Liver (tissue), 8 donors: ENCODE measurements at regions not wholly inside any gene's neighbourhood (a gene's known extent, or its start where the extent isn't known, plus 50 kb on each side); places are given as distances from the start of the nearest gene placed in this dataset.
A peak's percentile ranks its signal among the peaks of the same experiment; 100 is the strongest.

Experiments
- DNase-seq: peaks from one replicate; pipeline ENCODE4 v3.0.0-alpha.2; 2017; ENCODE audit warnings: low spot score
- H3K27ac ChIP-seq, 2 donors: one replicate each; pipeline ENCODE4 v1.7.0; 2013; ENCODE audit warnings: inconsistent platforms in 2 of 2, low read length in 2 of 2, control low read depth in 1 of 2, low read depth in 1 of 2, mild to moderate bottlenecking in 1 of 2
- H3K27me3 ChIP-seq, 4 donors: one replicate each; pipeline versions ENCODE4 v1.6.1 to v1.7.0; 2013; ENCODE audit warnings: low read length in 3 of 4, inconsistent platforms in 1 of 4, mild to moderate bottlenecking in 1 of 4, moderate library complexity in 1 of 4; ENCODE audit not compliant: control insufficient read depth in 4 of 4, insufficient read depth in 4 of 4
- H3K36me3 ChIP-seq, 4 donors: one replicate each; pipeline versions ENCODE4 v1.6.1 to v1.7.0; 2013; ENCODE audit warnings: low read length in 3 of 4, mild to moderate bottlenecking in 3 of 4, low read depth in 1 of 4, moderate library complexity in 1 of 4; ENCODE audit not compliant: control insufficient read depth in 4 of 4, insufficient read depth in 3 of 4
- H3K4me1 ChIP-seq, 4 donors: one replicate each; pipeline versions ENCODE4 v1.6.1 to v1.7.0; 2013; ENCODE audit warnings: low read length in 3 of 4, mild to moderate bottlenecking in 3 of 4, moderate library complexity in 1 of 4; ENCODE audit not compliant: control insufficient read depth in 4 of 4, insufficient read depth in 4 of 4
- H3K4me3 ChIP-seq, 3 donors: one replicate each; pipeline versions ENCODE4 v1.6.1 to v1.7.0; 2013; ENCODE audit warnings: low read length in 3 of 3, control low read depth in 1 of 3, low read depth in 1 of 3, mild to moderate bottlenecking in 1 of 3
- H3K9ac ChIP-seq, 2 donors: one replicate each; pipeline ENCODE4 v1.7.0; 2013; ENCODE audit warnings: low read length in 2 of 2, mild to moderate bottlenecking in 2 of 2, moderate library complexity in 2 of 2, control low read depth in 1 of 2, low read depth in 1 of 2
- H3K9me3 ChIP-seq, 4 donors: one replicate each; pipeline versions ENCODE4 v1.6.1 to v1.7.0; 2013; ENCODE audit warnings: low read length in 3 of 4; ENCODE audit not compliant: control insufficient read depth in 4 of 4
- EGR1 ChIP-seq, 2 donors: IDR thresholded peaks; 2 replicates each; pipeline ENCODE4 v1.6.1; 2016 to 2018; ENCODE audit warnings: antibody characterized with exemption in 2 of 2, low read depth in 2 of 2
- FOXA1 ChIP-seq: IDR thresholded peaks from 2 replicates; pipeline ENCODE4 v1.6.1; 2016; ENCODE audit warnings: antibody characterized with exemption
- FOXA2 ChIP-seq: IDR thresholded peaks from 2 replicates; pipeline ENCODE4 v1.6.1; 2016; ENCODE audit warnings: antibody characterized with exemption
- GABPA ChIP-seq, 2 donors: IDR thresholded peaks in 1 of 2; conservative IDR thresholded peaks in 1 of 2; 2 replicates each; pipeline ENCODE4 v1.6.1; 2016; ENCODE audit warnings: antibody characterized with exemption in 2 of 2, mild to moderate bottlenecking in 1 of 2, moderate library complexity in 1 of 2
- HNF4A ChIP-seq, 2 donors: conservative IDR thresholded peaks; 2 replicates each; pipeline ENCODE4 v1.6.1; 2016; ENCODE audit warnings: antibody characterized with exemption in 2 of 2, mild to moderate bottlenecking in 2 of 2
- HNF4G ChIP-seq: IDR thresholded peaks from 2 replicates; pipeline ENCODE4 v1.6.1; 2016; ENCODE audit warnings: antibody characterized with exemption
- JUND ChIP-seq, 2 donors: IDR thresholded peaks; 2 replicates each; pipeline ENCODE4 v1.6.1; 2016; ENCODE audit warnings: antibody characterized with exemption in 2 of 2
- MAX ChIP-seq: IDR thresholded peaks from 2 replicates; pipeline ENCODE4 v1.6.1; 2016; ENCODE audit warnings: antibody characterized with exemption
- NR2F2 ChIP-seq: IDR thresholded peaks from 2 replicates; pipeline ENCODE4 v1.6.1; 2016; ENCODE audit warnings: antibody characterized with exemption
- RAD21 ChIP-seq, 2 donors: IDR thresholded peaks; 2 replicates each; pipeline ENCODE4 v1.6.1; 2016; ENCODE audit warnings: antibody characterized with exemption in 2 of 2, mild to moderate bottlenecking in 2 of 2
- REST ChIP-seq: IDR thresholded peaks from 2 replicates; pipeline ENCODE4 v1.6.1; 2016; ENCODE audit warnings: antibody characterized with exemption, mild to moderate bottlenecking
- RXRA ChIP-seq, 2 donors: IDR thresholded peaks; 2 replicates each; pipeline ENCODE4 v1.6.1; 2017 to 2018; ENCODE audit warnings: antibody characterized with exemption in 2 of 2, mild to moderate bottlenecking in 1 of 2
- SP1 ChIP-seq: IDR thresholded peaks from 2 replicates; pipeline ENCODE4 v1.6.1; 2018; ENCODE audit warnings: antibody characterized with exemption, mild to moderate bottlenecking
- TAF1 ChIP-seq: conservative IDR thresholded peaks from 2 replicates; pipeline ENCODE4 v1.6.1; 2016; ENCODE audit warnings: antibody characterized with exemption, mild to moderate bottlenecking
- YY1 ChIP-seq: IDR thresholded peaks from 2 replicates; pipeline ENCODE4 v1.6.1; 2016; ENCODE audit warnings: antibody characterized with exemption, mild to moderate bottlenecking
- WGBS: extraction: QIAGEN DNeasy Blood & Tissue Kit; methylation state at CpG from one replicate; pipeline ENCODE4 v1.1.7; 2013; 5-methylcytosine and 5-hydroxymethylcytosine counted together
- TF ChIP-seq, protein P1 (sequence below): IDR thresholded peaks from 2 replicates; pipeline ENCODE4 v1.6.1; 2016; ENCODE audit warnings: antibody characterized with exemption
- TF ChIP-seq, protein P2 (sequence below): fragments of 150-350 bp; IDR thresholded peaks from 2 replicates; pipeline ENCODE4 v1.5.1; 2017; ENCODE audit warnings: improper control_type of control experiment, low read depth, low read length; ENCODE audit not compliant: missing input control
- donor health status: healthy.
- donor health status: healthy.
- donor health status: healthy.
- donor health status: healthy.
- donor health status: healthy.

- 31% methylated on average over 3 of the region's 3 CpGs for WGBS
- Histone ChIP-seq H3K9ac (no peak overlapping the region), H3K4me1 (peaks cover 4 to 19% (median 10%) of the 10 kb centered on the region in 4 donors), H3K4me3 (no peak overlapping the region), H3K27me3 (no peaks in the 10 kb centered on the region), H3K36me3 (no peaks in the 10 kb centered on the region), H3K9me3 (no peaks in the 10 kb centered on the region), H3K27ac (peak overlapping the region; percentile 39 to 62)
- TF ChIP-seq EGR1 (IDR thresholded peaks at IDR 0.05; ENCODE audit: low read depth in 2 of 2) (no peak), RXRA (IDR thresholded peaks at IDR 0.05) (peak in 1 of 2 donors; percentile 25), HNF4A (conservative IDR thresholded peaks at IDR 0.05) (peak in 1 of 2 donors; percentile 44)
- DNase-seq = no peak
These were observed 296.3 kb upstream of the PRKD1 start for GRCh38 chr14:30223966-30224365.

GRCh38 chr14:30225176-30225575, 297.5 kb upstream of the PRKD1 start:
- no peak for DNase-seq
- H3K4me1 ChIP-seq = peaks cover 4 to 19% (median 10%) of the 10 kb centered on the region in 4 donors
- H3K27me3 ChIP-seq = no peaks in the 10 kb centered on the region
- H3K9ac ChIP-seq = no peak overlapping the region
- H3K9me3 ChIP-seq = no peaks in the 10 kb centered on the region
- H3K27ac ChIP-seq = no peak overlapping the region
- no peaks in the 10 kb centered on the region for H3K36me3 ChIP-seq
- TF ChIP-seq JUND (IDR thresholded peaks at IDR 0.05) (no peak), GABPA (IDR thresholded peaks at IDR 0.05 in 1 of 2, conservative IDR thresholded peaks at IDR 0.05 in 1 of 2) (no peak), FOXA1 (no peak), SP1 (no peak), EGR1 (IDR thresholded peaks at IDR 0.05; ENCODE audit: low read depth in 2 of 2) (no peak), RAD21 (IDR thresholded peaks at IDR 0.05) (no peak), YY1 (no peak), FOXA2 (no peak), RXRA (IDR thresholded peaks at IDR 0.05) (no peak), NR2F2 (no peak)
- TF ChIP-seq, protein P1, sequence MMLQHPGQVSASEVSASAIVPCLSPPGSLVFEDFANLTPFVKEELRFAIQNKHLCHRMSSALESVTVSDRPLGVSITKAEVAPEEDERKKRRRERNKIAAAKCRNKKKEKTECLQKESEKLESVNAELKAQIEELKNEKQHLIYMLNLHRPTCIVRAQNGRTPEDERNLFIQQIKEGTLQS = no peak
- no peak overlapping the region for H3K4me3 ChIP-seq
- WGBS = 73% methylated on average over 1 of the region's 1 CpG

- 69% methylated on average over 3 of the region's 3 CpGs for WGBS
- TF ChIP-seq TAF1 (no peak), HNF4G (no peak), REST (no peak), NR2F2 (no peak), SP1 (no peak), HNF4A (conservative IDR thresholded peaks at IDR 0.05) (no peak), FOXA2 (no peak), RAD21 (IDR thresholded peaks at IDR 0.05) (no peak), EGR1 (IDR thresholded peaks at IDR 0.05; ENCODE audit: low read depth in 2 of 2) (no peak), YY1 (no peak), RXRA (IDR thresholded peaks at IDR 0.05) (no peak), FOXA1 (no peak), JUND (IDR thresholded peaks at IDR 0.05) (no peak), MAX (no peak)
- TF ChIP-seq, protein P2, sequence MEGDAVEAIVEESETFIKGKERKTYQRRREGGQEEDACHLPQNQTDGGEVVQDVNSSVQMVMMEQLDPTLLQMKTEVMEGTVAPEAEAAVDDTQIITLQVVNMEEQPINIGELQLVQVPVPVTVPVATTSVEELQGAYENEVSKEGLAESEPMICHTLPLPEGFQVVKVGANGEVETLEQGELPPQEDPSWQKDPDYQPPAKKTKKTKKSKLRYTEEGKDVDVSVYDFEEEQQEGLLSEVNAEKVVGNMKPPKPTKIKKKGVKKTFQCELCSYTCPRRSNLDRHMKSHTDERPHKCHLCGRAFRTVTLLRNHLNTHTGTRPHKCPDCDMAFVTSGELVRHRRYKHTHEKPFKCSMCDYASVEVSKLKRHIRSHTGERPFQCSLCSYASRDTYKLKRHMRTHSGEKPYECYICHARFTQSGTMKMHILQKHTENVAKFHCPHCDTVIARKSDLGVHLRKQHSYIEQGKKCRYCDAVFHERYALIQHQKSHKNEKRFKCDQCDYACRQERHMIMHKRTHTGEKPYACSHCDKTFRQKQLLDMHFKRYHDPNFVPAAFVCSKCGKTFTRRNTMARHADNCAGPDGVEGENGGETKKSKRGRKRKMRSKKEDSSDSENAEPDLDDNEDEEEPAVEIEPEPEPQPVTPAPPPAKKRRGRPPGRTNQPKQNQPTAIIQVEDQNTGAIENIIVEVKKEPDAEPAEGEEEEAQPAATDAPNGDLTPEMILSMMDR = no peak
- TF ChIP-seq, protein P1 = no peak
- Histone ChIP-seq H3K9ac (no peak overlapping the region), H3K4me1 (peaks cover 4 to 19% (median 10%) of the 10 kb centered on the region in 4 donors), H3K27ac (no peak overlapping the region), H3K27me3 (no peaks in the 10 kb centered on the region), H3K36me3 (no peaks in the 10 kb centered on the region), H3K4me3 (no peak overlapping the region), H3K9me3 (no peaks in the 10 kb centered on the region)
- no peak for DNase-seq
These were observed 299.8 kb upstream of the PRKD1 start for GRCh38 chr14:30227436-30227835.
